Liver (tissue), 8 donors: ENCODE measurements at regions not wholly inside any gene's neighbourhood (a gene's known extent, or its start where the extent isn't known, plus 50 kb on each side); places are given as distances from the start of the nearest gene placed in this dataset.

ENCODE experiments used
- DNase-seq: peaks from one replicate; pipeline ENCODE4 v3.0.0-alpha.2; 2017; ENCODE audit warnings: low spot score
- H3K27ac ChIP-seq, 2 donors: one replicate each; pipeline ENCODE4 v1.7.0; 2013; ENCODE audit warnings: inconsistent platforms in 2 of 2, low read length in 2 of 2, control low read depth in 1 of 2, low read depth in 1 of 2, mild to moderate bottlenecking in 1 of 2
- H3K27me3 ChIP-seq, 4 donors: one replicate each; pipeline versions ENCODE4 v1.6.1 to v1.7.0; 2013; ENCODE audit warnings: low read length in 3 of 4, inconsistent platforms in 1 of 4, mild to moderate bottlenecking in 1 of 4, moderate library complexity in 1 of 4; ENCODE audit not compliant: control insufficient read depth in 4 of 4, insufficient read depth in 4 of 4
- H3K36me3 ChIP-seq, 4 donors: one replicate each; pipeline versions ENCODE4 v1.6.1 to v1.7.0; 2013; ENCODE audit warnings: low read length in 3 of 4, mild to moderate bottlenecking in 3 of 4, low read depth in 1 of 4, moderate library complexity in 1 of 4; ENCODE audit not compliant: control insufficient read depth in 4 of 4, insufficient read depth in 3 of 4
- H3K4me1 ChIP-seq, 4 donors: one replicate each; pipeline versions ENCODE4 v1.6.1 to v1.7.0; 2013; ENCODE audit warnings: low read length in 3 of 4, mild to moderate bottlenecking in 3 of 4, moderate library complexity in 1 of 4; ENCODE audit not compliant: control insufficient read depth in 4 of 4, insufficient read depth in 4 of 4
- H3K4me3 ChIP-seq, 3 donors: one replicate each; pipeline versions ENCODE4 v1.6.1 to v1.7.0; 2013; ENCODE audit warnings: low read length in 3 of 3, control low read depth in 1 of 3, low read depth in 1 of 3, mild to moderate bottlenecking in 1 of 3
- H3K9ac ChIP-seq, 2 donors: one replicate each; pipeline ENCODE4 v1.7.0; 2013; ENCODE audit warnings: low read length in 2 of 2, mild to moderate bottlenecking in 2 of 2, moderate library complexity in 2 of 2, control low read depth in 1 of 2, low read depth in 1 of 2
- H3K9me3 ChIP-seq, 4 donors: one replicate each; pipeline versions ENCODE4 v1.6.1 to v1.7.0; 2013; ENCODE audit warnings: low read length in 3 of 4; ENCODE audit not compliant: control insufficient read depth in 4 of 4
- CTCF ChIP-seq: fragments of 150-350 bp; IDR thresholded peaks from 2 replicates; pipeline ENCODE4 v1.5.1; 2017; ENCODE audit warnings: improper control_type of control experiment, low read depth, low read length; ENCODE audit not compliant: missing input control
- EGR1 ChIP-seq, 2 donors: IDR thresholded peaks; 2 replicates each; pipeline ENCODE4 v1.6.1; 2016 to 2018; ENCODE audit warnings: antibody characterized with exemption in 2 of 2, low read depth in 2 of 2
- FOXA1 ChIP-seq: IDR thresholded peaks from 2 replicates; pipeline ENCODE4 v1.6.1; 2016; ENCODE audit warnings: antibody characterized with exemption
- FOXA2 ChIP-seq: IDR thresholded peaks from 2 replicates; pipeline ENCODE4 v1.6.1; 2016; ENCODE audit warnings: antibody characterized with exemption
- GABPA ChIP-seq, 2 donors: IDR thresholded peaks in 1 of 2; conservative IDR thresholded peaks in 1 of 2; 2 replicates each; pipeline ENCODE4 v1.6.1; 2016; ENCODE audit warnings: antibody characterized with exemption in 2 of 2, mild to moderate bottlenecking in 1 of 2, moderate library complexity in 1 of 2
- HNF4G ChIP-seq: IDR thresholded peaks from 2 replicates; pipeline ENCODE4 v1.6.1; 2016; ENCODE audit warnings: antibody characterized with exemption
- JUND ChIP-seq, 2 donors: IDR thresholded peaks; 2 replicates each; pipeline ENCODE4 v1.6.1; 2016; ENCODE audit warnings: antibody characterized with exemption in 2 of 2
- MAX ChIP-seq: IDR thresholded peaks from 2 replicates; pipeline ENCODE4 v1.6.1; 2016; ENCODE audit warnings: antibody characterized with exemption
- NR2F2 ChIP-seq: IDR thresholded peaks from 2 replicates; pipeline ENCODE4 v1.6.1; 2016; ENCODE audit warnings: antibody characterized with exemption
- RAD21 ChIP-seq, 2 donors: IDR thresholded peaks; 2 replicates each; pipeline ENCODE4 v1.6.1; 2016; ENCODE audit warnings: antibody characterized with exemption in 2 of 2, mild to moderate bottlenecking in 2 of 2
- REST ChIP-seq: IDR thresholded peaks from 2 replicates; pipeline ENCODE4 v1.6.1; 2016; ENCODE audit warnings: antibody characterized with exemption, mild to moderate bottlenecking
- RXRA ChIP-seq, 2 donors: IDR thresholded peaks; 2 replicates each; pipeline ENCODE4 v1.6.1; 2017 to 2018; ENCODE audit warnings: antibody characterized with exemption in 2 of 2, mild to moderate bottlenecking in 1 of 2
- SP1 ChIP-seq: IDR thresholded peaks from 2 replicates; pipeline ENCODE4 v1.6.1; 2018; ENCODE audit warnings: antibody characterized with exemption, mild to moderate bottlenecking
- TAF1 ChIP-seq: conservative IDR thresholded peaks from 2 replicates; pipeline ENCODE4 v1.6.1; 2016; ENCODE audit warnings: antibody characterized with exemption, mild to moderate bottlenecking
- YY1 ChIP-seq: IDR thresholded peaks from 2 replicates; pipeline ENCODE4 v1.6.1; 2016; ENCODE audit warnings: antibody characterized with exemption, mild to moderate bottlenecking
- WGBS: extraction: QIAGEN DNeasy Blood & Tissue Kit; methylation state at CpG from one replicate; pipeline ENCODE4 v1.1.7; 2013; 5-methylcytosine and 5-hydroxymethylcytosine counted together
- TF ChIP-seq, protein P1 (sequence below): IDR thresholded peaks from 2 replicates; pipeline ENCODE4 v1.6.1; 2016; ENCODE audit warnings: antibody characterized with exemption
- TF ChIP-seq, protein P2 (sequence below): IDR thresholded peaks from 2 replicates; pipeline ENCODE4 v1.6.1; 2016; ENCODE audit warnings: antibody characterized with exemption
- donor health status: healthy.
- donor health status: healthy.
- donor health status: healthy.
- donor health status: healthy.
- donor health status: healthy.

DNA sequence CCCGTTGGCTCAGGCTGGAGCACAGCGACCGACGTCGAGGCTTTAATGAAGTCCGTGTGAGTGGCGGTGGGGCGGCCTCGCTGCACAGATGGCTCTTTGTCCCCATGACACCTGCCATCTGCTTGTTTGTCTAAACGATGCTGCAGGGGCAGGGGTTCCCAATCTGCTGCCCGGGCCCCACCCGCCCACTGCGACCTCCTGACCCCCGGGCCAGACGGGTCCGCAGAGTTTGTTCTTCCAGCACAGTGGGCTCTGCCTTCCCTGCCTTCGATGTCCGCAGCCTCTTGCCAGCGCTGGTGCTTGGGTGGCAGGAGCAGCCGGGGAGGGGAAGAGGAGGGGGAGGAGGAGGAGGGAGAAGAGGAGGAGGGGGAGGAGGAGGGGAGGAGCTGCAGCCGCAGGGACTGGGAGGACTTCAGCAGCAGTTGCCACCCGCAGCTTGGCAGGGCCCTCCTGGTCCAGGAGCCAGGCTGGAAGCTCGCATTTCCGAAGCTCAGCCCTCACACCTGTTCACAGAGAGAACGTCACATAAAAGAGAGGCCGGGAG lies 210.0 kb downstream of the DLL1 start:
- 39% methylated on average over 26 of the region's 26 CpGs for WGBS
- TF ChIP-seq NR2F2 (no peak), SP1 (no peak), RXRA (IDR thresholded peaks at IDR 0.05) (no peak), YY1 (no peak), RAD21 (IDR thresholded peaks at IDR 0.05) (no peak), HNF4G (no peak), REST (no peak), JUND (IDR thresholded peaks at IDR 0.05) (no peak), CTCF (no peak), EGR1 (IDR thresholded peaks at IDR 0.05; ENCODE audit: low read depth in 2 of 2) (no peak), FOXA2 (no peak)
- TF ChIP-seq, protein P1, sequence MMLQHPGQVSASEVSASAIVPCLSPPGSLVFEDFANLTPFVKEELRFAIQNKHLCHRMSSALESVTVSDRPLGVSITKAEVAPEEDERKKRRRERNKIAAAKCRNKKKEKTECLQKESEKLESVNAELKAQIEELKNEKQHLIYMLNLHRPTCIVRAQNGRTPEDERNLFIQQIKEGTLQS = no peak
- TF ChIP-seq, protein P2, sequence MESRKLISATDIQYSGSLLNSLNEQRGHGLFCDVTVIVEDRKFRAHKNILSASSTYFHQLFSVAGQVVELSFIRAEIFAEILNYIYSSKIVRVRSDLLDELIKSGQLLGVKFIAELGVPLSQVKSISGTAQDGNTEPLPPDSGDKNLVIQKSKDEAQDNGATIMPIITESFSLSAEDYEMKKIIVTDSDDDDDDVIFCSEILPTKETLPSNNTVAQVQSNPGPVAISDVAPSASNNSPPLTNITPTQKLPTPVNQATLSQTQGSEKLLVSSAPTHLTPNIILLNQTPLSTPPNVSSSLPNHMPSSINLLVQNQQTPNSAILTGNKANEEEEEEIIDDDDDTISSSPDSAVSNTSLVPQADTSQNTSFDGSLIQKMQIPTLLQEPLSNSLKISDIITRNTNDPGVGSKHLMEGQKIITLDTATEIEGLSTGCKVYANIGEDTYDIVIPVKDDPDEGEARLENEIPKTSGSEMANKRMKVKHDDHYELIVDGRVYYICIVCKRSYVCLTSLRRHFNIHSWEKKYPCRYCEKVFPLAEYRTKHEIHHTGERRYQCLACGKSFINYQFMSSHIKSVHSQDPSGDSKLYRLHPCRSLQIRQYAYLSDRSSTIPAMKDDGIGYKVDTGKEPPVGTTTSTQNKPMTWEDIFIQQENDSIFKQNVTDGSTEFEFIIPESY = no peak
- no peak for DNase-seq

GRCh38 chr6:170080169-170080827 lies 210.6 kb downstream of the DLL1 start:
- Histone ChIP-seq H3K9ac (no peak overlapping the region), H3K27me3 (no peaks in the 10 kb centered on the region), H3K9me3 (no peaks in the 10 kb centered on the region), H3K36me3 (no peaks in the 10 kb centered on the region), H3K4me3 (no peak overlapping the region), H3K27ac (no peak overlapping the region), H3K4me1 (peaks cover 0 to 7% (median 0%) of the 10 kb centered on the region in 4 donors)
- no peak for DNase-seq
- WGBS = 64% methylated on average over 24 of the region's 24 CpGs
- TF ChIP-seq YY1 (no peak), FOXA1 (no peak), TAF1 (no peak), CTCF (no peak), FOXA2 (no peak), MAX (no peak), RXRA (IDR thresholded peaks at IDR 0.05) (no peak), REST (no peak), HNF4G (no peak), GABPA (IDR thresholded peaks at IDR 0.05 in 1 of 2, conservative IDR thresholded peaks at IDR 0.05 in 1 of 2) (no peak), EGR1 (IDR thresholded peaks at IDR 0.05; ENCODE audit: low read depth in 2 of 2) (no peak)

More for the DNA sequence above, 210.0 kb downstream of the DLL1 start:
- no peak overlapping the region for H3K27ac ChIP-seq
- H3K4me1 ChIP-seq = peaks cover 0 to 3% (median 0%) of the 10 kb centered on the region in 4 donors
- H3K9me3 ChIP-seq = no peaks in the 10 kb centered on the region
- H3K4me3 ChIP-seq = no peak overlapping the region
- no peak overlapping the region for H3K9ac ChIP-seq
- no peaks in the 10 kb centered on the region for H3K27me3 ChIP-seq
- no peaks in the 10 kb centered on the region for H3K36me3 ChIP-seq
